Suppressor macrophage (primary cell): ENCODE measurements at regions not wholly inside any gene's neighbourhood (a gene's known extent, or its start where the extent isn't known, plus 50 kb on each side); places are given as distances from the start of the nearest gene placed in this dataset.
"Not testable (repeated sequence)": the region's sequence is repeated elsewhere in the genome, so short reads cannot be mapped to it uniquely, and the experiment has no call there.

Experiments used
- DNase-seq, 4 experiments: peaks; one replicate each; pipeline ENCODE4 v3.0.0-alpha.2; 2020 to 2022

GRCh38 chr11:119586181-119586580 lies 142.8 kb downstream of the NECTIN1 start:
- no peak for DNase-seq

DNA sequence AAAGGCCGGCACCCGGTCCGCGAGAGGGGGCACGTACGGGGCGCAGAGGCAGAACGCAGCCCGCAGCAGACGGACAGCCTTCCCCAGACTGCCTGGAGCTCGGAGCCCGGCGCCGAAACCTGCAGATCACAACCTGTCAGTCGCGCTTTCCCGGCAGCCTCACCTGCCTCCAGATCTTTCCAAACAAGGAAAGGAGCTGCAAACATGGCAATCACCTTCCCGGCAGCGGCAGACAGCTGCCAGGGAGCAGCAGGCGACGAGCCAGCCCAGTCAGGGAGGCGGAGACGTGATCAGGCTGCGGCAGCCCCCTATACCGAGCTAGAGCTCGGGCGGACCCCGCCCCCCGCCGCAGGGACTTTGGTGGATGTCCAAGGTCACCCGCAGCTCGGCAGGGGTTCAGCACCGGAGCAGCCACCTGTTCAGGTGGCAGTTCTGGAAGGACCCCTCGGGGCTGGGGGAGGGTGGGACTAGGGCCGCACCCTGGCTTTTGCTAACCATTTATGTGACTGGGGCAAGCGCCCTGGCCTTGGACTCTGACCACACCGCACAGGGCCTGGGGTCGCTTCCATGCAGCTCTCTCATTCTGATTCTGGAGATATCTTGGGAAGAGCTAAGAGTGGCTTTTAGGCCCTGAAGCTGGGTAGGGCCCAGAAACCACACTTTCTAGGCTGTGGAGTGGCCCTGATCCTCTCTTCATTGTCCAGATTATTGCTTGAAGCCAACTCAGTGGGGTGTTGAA lies 143.8 kb downstream of the NECTIN1 start:
- no peak for DNase-seq

GRCh38 chr11:119584193-119585042 lies 144.6 kb downstream of the NECTIN1 start:
- peak in 3 of 4 experiments; percentile 42 to 63 (median 43) for DNase-seq

DNA sequence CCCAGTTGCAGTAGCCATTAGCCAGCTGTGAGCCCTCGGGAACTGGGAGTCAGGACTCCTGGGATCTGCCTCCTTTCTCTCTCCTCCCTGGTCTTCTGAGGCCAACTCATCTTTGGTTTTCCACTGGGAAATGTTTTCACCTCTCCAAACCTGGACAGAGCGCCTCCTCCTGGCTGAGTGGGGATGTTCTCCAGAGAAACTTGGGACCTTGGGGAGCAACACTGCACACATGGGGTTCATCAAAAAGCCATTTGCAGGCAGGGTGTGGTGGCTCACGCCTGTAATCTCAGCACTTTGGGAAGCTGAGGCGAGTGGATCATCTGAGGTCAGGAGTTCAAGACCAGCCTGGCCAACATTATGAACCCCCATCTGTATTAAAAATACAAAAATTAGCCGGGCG lies 145.4 kb downstream of the NECTIN1 start:
- no peak for DNase-seq

GRCh38 chr11:119581396-119581795 lies 147.6 kb downstream of the NECTIN1 start:
- DNase-seq = not testable (repeated sequence)

GRCh38 chr11:119580751-119581150 lies 148.2 kb downstream of the NECTIN1 start:
- DNase-seq = peak in 1 of 4 experiments; percentile 30

DNA sequence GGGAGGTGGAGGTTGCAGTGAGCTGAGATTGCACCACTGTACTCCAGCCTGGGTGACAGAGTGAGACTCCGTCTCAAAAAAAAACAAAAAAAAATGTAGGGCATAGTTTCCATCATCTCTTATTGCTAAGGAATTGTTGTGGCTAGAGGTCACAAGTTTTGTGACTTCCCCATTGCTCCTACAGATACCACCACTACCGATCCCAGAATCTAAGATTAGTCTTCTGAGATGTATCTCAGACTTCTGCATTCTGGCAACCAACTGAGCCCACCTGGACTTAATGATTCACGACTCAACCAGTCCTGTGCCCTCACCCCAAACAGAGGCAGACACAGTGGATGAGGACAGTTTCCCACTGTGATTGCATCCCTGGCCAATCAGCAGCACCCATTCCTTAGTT lies 148.9 kb downstream of the NECTIN1 start:
- peak in 3 of 4 experiments; percentile 54 to 80 (median 72) for DNase-seq

- no peak for DNase-seq
Measured at GRCh38 chr11:119578521-119579191, 150.3 kb downstream of the NECTIN1 start.

DNA sequence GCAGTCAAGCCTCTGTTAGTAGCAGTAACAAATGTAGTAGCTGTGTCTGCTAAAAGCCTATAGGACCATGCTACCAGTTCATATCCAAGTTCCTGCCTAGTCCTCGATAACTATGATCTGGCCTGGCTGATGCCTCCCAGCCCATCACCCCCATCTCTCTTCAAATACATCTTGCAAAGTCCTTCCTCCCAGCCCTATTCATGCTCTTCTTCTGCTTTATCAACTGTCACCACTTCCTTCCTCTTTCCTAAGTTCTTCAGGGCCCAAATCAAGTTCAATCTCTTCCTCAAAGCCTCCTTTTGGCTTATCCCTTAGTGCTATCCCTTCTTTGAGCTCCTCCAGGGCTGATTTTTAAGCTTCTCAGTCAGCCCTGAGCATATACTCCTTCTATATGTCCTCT lies 150.9 kb upstream of the THY1 start:
- peak; percentile 64 to 88 (median 77) for DNase-seq

GRCh38 chr11:119572481-119573424 lies 149.8 kb upstream of the THY1 start:
- no peak for DNase-seq

- DNase-seq = peak in 3 of 4 experiments; percentile 17 to 31 (median 26)
Measured at GRCh38 chr11:119571311-119571710, 148.3 kb upstream of the THY1 start.

GRCh38 chr11:119567688-119568582 lies 145.0 kb upstream of the THY1 start:
- DNase-seq = peak; percentile 7 to 35 (median 30)

GRCh38 chr11:119566319-119566718 lies 143.3 kb upstream of the THY1 start:
- no peak for DNase-seq

GRCh38 chr11:119565693-119566092 lies 142.7 kb upstream of the THY1 start:
- DNase-seq = not testable (repeated sequence)

- DNase-seq = no peak
Measured at GRCh38 chr11:119560961-119561360, 138.0 kb upstream of the THY1 start.

GRCh38 chr11:119560291-119560690 lies 137.3 kb upstream of the THY1 start:
- DNase-seq = no peak

DNA sequence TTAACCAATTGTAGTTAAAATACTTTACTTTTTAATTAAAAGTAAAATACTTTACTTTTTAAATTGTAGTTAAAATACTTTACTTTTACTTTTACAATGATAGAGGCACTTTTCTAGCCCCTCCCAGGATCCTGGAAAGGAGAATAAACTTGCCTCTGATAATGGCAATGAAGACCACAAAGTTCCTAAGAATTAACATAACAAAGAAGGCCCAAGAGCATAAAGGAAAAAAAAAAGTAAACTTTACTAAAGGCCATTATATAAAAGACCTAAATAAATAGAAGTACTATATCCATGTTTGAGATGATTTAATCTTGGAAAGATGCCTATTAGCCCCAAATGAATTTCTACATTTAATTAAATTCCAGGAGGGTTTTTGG lies 129.1 kb upstream of the THY1 start:
- DNase-seq = no peak

DNA sequence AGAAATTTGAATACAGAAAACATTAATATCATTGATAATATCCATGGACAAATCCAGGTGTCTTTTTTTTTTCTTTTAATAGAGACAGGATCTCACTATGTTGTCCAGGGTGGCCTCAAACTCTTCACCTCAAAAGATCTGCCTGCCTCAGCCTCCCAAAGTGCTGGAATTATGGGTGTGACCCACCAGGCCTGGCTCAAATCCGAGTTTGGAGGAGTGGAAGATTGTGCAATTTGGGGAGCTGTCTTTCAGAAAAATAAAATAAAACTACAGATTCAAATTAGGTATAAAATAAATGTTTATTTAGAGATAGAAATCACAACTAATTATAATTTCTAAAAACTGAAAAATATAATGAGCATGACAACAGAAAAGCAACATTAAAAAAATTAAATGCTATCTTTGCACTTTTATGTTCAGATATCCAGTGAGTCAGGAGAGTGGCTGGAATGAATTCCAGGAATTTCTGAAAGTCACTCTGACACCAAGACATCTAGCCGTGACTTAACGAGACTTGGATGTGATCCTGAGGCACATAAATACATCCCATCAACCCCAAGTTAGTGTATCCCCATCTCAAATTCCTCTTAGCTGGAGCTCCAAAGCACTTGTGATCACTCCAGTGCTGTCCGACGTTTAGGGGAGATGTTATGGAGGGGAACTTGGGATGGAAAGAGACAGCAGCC lies 128.6 kb upstream of the THY1 start:
- DNase-seq = no peak

- DNase-seq = peak in 1 of 4 experiments; percentile 16
Measured at GRCh38 chr11:119550053-119550752, 127.2 kb upstream of the THY1 start.

- DNase-seq = no peak
Measured at GRCh38 chr11:119547511-119547910, 124.5 kb upstream of the THY1 start.
